DMS79 (cell line): ENCODE measurements at regions not wholly inside any gene's neighbourhood (a gene's known extent, or its start where the extent isn't known, plus 50 kb on each side); places are given as distances from the start of the nearest gene placed in this dataset.
"Not testable (repeated sequence)": the region's sequence is repeated elsewhere in the genome, so short reads cannot be mapped to it uniquely, and the experiment has no call there.

Experiments
- DNase-seq: peaks from one replicate; lab custom pipeline; 2025; lab: John Stamatoyannopoulos, UW

DNA sequence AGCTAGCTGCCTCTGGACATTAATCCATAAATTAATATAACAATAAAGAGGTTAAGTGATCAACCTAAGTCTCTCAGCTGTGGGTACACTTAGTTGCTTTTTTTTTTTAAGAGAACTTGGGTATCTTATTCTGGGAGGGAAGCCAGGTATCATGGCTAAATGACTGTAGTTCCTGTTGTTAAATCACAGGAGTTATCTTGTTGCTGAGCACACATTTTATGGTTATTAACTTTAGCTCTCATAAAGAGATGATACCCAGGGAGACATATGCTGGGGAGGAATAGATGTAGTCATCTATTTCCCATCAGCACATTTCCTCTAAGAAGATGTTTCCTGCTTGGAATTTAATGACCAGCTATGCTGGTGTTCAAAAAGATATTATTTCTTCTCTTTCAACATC, 227.8 kb downstream of the PTGER3 start:
- no peak for DNase-seq

DNA sequence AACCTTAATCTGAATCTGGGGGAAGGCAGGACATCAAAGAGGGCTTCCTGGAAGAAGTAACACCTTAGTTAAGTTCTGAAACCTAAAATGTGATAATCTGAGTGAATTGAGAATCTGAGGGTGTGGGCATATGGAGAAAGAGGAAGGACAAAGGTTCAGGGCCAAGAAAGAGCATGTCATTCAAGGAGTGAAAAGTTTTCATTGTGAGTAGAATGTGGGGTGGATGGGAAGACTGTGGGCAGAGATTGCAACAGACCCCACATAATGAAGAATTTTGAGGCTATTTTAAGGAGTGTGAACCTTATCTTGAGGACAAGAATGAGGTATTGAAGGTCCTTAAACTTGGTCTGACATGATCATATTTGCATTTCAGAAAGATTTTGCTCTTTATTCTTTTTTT, 227.2 kb downstream of the PTGER3 start:
- no peak for DNase-seq

DNA sequence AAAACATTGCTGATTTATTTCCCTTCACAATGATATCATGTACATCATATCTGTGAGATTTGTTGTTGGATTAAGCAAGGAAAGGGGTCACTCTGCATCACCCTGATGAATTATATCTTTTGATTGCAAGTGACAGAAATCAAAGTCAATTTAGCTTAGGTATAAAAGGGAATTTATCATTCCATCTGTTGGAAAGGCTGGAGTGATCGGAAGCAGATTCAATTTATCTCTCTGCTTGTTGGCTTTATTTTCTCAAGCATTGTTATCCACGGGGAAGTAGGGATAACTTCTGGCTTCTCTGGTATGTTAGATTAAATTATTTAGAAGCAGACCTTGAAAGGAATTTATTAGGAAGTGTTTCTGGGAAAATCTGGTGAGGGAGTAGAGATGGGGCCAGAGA, 226.6 kb downstream of the PTGER3 start:
- no peak for DNase-seq

DNA sequence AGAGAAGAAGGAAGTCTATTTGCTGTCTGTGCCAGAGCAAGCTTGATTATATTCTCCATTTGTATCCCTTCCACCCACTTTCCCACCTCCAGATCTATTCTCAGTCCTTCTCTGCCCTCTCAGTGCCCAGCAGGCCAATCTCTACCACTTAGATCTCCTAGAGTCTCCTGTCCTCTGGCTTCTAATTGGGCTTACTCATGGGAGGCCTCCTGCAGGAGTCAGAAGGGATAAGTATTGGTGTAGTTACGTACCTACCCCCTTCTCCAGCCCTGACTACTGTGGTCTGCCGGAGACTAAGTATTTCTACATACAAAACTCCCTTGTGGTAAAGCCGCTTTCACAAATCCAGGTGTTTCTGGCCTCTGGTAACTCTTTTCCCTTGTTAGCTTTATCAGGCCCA, 221.2 kb downstream of the PTGER3 start:
- no peak for DNase-seq

DNA sequence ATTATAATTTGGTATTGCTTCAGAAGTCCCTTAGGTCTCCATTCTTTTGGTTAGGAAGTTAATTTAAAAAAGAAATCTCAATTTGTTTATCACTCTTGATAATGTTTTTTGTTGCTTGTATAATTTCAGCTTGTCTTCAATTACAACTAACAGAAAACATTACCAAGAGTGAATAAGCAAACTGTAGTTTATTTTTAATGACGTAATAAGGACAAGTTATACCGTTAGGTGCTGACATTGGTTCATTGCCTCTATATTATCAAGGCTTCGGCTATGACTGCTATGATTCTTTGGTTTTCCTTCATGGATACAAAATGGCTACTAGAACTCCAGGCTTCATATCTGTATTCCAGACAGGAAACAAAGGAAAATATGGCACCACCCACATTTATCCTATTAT, 220.6 kb downstream of the PTGER3 start:
- no peak for DNase-seq

DNA sequence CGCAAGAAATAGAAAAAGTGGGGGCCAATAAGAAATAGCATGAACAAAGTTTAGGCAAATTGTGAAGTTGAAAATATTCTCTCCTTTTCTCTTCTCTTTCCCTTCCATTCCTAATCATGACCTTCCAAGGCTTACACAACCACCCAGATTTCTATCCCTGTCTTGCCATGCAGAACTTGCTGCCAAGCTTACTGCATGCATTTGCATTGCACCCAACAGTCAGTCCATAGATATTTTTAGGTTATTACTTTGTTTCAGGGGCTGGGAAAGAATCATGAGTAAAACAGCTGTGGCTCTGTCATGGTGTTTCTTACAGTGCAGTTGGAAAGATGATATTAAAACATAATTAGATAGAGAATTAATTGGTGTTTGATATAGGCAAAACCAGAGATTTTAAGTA, 219.4 kb downstream of the PTGER3 start:
- no peak for DNase-seq

DNA sequence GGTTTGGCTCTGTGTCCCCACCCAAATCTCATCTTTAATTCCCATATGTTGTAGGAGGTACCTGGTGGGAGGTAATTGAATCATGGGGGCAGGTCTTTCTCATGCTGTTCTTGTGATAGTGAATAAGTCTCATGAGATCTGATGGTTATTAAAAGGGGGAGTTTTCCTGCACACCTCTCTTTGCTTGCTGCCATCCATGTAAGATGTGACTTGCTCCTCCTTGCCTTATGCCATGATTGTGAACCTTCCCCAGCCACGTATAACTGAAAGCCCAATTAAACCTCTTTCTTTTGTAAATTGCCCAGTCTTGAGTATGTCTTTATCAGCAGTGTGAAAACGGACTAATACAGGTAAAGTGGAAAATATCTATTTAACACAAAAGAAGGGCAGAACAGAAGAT, 213.3 kb downstream of the PTGER3 start:
- DNase-seq = not testable (repeated sequence)

DNA sequence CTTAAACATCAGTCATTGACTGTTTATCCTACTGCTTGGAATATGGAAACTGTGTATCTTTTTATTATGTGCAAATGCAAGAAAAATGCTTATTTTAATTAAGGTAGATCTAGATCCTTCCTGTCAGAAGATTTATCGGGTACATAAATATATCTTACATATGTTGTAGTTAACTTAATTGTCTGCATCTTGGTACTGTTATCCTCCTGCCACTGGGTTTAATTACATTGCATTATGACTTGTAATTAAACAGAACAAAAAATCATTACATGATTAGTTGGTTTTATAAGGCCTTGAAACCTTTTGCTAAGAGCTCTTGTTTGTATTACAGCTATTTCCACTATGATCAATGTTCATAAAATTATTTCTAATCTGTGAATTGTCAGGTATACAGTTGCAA, 211.2 kb downstream of the PTGER3 start:
- DNase-seq = no peak

DNA sequence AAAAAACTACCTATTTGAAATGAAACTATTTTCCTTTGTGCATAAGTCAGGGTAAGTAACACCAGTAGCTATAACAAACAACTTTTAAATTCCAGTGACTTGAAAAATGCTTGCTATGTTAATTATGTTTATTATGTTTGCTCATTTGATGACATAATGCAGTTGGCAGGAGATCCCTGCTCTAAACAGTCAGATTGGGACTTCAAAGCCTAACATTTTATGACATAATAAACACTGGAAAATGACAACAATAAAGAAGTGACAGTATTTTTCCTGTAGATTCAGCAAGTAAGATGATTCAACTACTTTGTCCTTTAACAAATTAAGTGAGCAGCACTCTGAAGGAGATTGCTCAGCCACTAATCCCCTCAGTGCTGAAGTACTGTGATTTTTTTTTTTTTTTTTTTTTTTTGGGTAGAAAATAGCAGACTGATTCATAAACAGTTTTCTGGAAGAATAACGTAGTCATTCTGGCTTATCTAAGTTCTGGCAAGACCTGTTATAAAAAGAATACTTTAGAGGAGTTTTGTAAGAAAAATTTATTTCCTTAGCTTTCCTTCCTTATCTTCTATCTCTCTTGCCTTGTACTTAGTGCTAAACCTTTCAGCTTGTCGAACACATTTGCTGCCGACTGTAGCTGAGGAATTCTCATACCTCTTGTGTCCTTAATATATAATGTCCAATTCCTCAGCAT, 207.2 kb downstream of the PTGER3 start:
- DNase-seq = no peak

DNA sequence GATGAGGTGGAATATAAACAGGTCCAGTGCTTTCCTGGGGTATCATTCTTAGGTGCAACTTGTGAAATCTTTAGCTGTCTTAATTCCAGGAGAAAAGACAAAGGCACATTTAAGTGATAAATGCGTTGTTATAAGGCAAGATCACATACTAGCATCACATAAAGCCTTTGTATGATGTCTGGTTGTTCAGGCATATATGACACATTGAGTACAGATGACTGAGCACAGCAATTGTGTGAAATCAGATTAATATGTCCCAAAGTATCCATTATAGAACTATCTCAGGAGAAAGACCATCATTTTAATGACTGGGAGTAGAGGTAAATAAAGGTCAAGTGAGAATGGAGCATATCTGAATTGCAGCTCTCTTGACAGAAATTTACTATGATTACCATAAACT, 205.1 kb downstream of the PTGER3 start:
- no peak for DNase-seq

DNA sequence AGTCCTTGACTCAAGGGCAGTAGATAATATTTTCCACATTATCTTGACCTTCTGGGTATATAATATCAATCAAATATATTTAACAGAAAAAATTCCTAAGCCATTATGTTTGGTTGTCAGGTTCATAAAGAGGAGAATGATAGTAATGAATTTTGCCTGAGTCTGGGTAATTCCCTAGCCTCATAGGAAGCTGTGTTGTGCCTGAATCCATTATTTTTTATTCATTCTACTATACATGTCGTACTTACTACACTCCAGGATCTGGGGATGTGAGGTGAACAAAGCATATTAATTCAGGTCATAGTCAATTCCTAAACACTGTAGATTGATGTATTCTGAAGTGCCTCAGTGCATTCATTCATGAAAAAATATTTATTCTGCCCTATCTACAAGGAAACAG, 204.2 kb downstream of the PTGER3 start:
- no peak for DNase-seq

DNA sequence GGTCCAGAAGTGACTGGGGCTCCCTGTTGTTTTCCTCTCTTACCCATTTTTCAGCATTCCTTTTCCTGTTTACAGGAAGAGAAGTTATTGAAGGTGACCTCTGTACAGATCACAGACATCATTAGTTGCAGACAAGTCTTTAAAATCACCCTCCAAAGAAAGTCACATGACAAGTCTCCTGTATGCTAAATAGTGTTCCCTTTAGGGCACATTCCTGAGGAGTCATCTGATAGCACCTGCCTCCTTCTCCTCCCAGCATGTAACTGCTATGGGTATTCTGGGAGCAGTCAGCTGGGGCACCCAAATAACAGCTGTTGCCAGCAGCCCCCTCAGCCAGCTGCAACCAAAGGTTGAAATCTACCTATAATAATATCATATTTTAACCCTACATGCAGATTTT, 200.6 kb downstream of the PTGER3 start:
- no peak for DNase-seq

DNA sequence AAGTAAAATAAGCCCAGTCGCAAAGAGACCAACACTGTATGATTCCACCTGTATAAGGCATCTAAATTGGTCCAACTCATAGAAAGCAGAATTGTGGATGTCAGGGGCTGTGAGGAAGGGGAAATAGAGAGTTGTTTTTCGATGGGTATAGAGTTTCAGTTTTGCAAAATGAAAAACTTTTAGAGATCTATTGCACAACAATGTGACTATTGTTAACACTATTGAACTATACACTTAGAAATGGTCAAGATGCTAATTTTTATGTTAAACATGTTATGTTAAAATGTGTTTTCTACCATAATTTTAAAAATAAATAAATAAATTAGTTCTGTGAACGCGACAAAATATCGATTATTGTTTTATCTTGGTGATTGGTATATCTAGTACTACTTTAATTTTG, 192.4 kb downstream of the PTGER3 start:
- DNase-seq = no peak

DNA sequence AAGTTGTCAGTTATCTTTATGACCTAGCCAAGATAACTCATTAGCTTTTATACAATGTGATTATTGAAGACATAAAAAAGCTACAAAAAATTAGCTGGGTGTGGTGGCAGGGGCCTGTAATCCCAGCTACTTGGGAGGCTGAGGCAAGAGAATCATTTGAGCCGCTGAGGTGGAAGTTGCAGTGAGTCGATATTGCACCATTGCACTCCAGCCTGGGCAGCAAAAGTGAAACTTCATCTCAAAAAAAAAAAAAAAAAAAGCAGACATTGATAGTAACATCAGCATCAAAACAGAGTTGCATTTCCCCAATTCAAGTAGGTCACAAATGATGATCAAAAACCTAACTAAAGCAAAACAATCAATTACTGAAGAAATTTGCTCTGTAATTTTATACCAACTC, 191.4 kb downstream of the PTGER3 start:
- no peak for DNase-seq

DNA sequence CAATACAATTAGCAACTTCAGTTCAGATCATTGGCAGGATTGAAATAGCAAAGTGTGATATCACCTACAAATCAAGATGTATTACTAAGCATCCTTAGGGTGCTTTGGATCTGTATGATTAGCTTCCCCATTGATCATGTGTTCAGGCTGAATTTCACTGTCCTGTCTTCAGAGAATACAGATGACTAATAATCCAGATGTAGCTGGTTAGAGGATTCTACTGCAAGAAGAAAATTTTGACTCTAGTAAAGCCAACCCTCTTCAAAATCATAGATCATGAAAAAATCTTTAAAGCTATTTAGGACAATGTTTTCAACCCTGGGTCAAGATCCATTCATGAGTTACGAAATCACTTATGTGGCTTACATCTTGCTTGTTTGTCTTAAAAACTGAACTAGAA, 184.4 kb downstream of the PTGER3 start:
- no peak for DNase-seq

DNA sequence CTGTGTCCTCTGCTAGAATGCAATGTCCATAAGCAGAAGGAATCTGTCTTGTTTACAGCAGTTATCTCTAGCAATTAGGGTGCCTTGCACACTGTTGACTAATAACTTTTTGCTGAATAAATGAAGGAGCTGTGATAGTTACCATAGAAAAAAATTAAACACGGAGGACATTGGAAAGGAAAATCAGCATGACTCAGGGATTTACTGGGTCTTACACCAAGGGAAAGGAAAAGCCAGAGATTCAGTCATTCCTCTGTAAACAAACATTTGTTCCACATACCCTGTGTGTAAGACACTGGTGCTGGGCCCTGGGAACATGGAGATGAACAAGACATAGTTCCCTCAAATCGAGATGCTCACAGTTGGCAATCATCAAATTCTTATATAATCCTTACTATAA, 183.3 kb downstream of the PTGER3 start:
- no peak for DNase-seq

DNA sequence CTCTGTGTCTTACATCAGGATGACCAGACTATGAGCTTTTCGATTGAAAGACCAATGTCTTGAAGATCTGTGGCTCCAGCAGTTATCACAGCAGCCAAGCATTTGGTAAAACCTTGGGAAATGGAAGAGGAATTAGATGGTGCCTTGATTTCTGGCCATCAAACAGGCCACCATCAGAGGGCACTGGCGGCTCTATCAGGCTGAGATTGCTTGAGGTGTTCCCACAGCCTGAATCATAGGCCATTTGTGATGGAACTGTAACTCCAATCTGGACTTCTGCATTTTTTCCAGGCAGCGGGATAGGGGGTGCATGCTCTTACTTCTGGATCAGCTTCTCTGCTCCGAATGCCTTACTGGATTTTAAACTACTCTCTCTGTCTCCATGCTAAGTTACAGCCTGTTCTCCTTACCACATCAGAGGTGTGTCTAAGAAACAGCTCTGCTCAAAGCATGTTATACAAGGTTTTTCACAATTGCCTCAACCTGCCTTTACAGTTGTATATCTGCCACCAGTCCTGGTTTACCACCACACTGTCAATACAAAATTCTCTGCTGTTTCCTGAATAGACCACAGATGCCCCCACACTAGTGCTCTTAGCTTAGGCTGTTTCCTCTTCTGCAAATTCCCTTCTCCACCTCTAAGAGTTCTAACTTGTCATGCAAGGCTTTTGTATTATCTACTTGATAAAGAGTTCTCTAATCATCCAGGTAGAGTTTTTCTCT, 180.9 kb downstream of the PTGER3 start:
- no peak for DNase-seq

DNA sequence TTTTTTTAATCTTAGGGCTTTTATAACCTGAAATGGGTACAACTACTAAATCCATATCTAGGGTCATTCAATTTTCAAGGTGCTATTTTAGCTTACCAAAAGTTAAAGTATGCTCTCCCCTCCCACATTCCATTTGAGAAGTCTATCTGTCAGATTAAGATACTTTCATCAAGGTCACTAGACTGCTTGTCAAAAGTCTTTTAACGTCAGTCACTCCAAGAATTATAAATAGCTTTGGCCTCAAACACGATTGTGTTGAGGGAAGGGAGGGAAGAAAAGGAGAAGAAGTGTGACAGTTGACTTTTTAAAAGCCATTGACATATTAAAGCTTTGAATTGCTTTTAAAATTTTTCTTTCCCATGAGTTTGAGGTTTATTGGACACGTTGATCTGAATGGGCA, 175.8 kb downstream of the PTGER3 start:
- no peak for DNase-seq

DNA sequence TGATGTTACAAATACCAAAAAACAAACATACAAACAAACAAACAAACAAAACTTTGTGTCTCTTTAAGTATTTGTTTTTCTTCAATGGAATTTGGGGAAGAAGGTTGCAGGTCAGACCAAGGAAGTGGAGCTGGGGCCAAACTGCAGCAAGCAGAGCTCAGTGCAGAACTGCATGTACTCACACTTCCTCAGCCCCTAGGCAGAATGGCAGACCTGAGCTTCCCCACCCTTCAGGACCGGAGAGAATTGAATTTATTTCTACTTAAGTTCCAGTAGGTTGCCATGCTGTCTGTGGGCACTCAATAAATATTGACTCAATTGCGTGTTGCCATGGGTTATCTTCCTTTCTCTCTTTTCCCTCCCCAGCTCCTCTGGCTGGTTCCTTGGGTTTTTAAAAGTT, 173.6 kb downstream of the PTGER3 start:
- DNase-seq = no peak

DNA sequence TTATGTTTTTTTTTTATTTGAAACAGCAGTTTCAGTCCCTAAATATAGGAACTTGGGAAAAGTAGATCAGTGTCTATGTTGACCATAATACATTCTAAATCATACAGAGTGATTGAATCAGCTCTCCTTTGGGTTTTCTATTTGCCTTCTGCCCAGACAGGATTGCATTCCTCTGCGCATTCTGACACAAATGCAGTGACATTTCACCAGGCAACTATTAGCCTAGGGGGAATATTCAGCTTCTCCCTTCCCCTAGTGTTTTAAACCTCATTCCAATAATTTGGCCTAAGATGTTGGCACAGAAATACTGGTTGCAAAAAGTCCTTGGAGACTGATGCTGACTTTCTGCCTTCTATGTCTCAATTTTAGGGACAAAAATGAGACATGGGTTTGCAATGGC, 172.8 kb downstream of the PTGER3 start:
- DNase-seq = no peak

DNA sequence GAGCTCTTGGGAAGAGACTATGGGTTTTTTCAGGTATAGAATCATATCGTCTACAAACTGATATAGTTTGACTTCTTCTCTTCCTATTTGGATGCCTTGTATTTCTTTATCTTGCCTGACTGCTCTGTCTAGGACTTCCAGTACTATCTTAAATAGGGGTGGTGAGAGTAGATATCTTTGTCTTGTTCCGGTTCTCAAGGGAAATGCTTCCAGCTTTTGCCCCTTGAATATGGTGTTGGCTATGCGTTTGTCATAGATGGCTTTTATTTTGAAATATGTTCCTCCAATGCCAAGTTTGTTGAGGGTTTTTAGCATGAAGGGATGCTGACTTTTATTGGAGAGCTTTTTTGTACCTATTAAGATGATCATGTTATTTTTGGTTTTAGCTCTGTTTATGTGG, 170.3 kb downstream of the PTGER3 start:
- no peak for DNase-seq

DNA sequence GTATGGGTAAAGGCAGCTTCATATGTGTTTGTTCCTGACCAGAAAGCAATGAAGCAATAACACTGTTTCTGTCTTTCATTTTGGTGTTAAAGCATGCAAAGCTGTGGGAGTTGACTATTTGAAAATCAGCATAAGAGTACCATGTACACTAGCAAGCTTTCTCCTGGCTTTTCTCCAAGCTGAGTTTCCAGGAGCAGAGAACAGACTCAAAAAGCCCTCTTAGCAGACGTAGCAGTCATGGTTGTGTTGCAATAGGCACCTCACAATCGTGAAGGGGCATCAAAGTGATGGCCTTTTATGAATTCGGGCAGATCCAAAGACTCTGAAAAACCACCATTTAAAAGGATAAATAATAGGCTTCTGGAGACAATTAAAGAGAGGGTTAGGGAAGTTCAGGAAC, 159.7 kb downstream of the PTGER3 start:
- no peak for DNase-seq

DNA sequence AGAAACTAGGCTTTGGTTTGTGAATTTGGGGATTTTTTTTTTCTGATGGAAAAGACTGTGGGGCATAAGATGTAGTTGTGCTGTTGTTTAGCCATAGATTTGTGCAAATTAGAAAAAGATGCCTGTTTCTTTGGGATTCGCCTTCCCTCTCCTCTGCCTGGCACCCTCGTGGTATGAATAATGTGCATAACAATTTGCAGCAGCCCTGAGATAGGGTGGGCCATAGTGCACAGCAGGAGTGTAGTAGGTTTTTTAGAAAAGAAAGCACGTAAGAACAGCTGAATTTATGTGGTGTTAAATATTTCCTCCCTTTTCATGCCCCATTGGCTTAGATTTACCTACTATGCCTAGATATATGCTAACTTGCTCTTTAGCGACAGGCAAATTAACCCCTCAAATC, 158.9 kb downstream of the PTGER3 start:
- no peak for DNase-seq

DNA sequence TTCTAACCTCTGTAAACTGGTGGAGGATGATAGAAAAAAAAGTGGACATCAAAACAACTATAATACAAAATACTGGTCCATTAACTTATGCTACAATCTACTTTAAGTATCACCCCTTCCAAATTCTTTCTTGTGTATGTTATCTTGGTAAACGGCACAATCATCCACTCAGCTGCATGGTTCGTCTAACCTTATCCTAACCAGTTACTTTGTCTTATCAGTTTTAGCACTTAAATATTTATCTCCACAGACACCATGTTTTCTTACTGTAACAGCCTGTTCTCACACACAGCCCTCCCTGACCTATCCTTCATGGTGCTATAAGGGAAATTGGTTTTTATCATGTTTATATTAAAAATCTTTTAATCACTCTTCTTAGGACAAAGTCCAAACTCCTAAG, 157.2 kb downstream of the PTGER3 start:
- DNase-seq = no peak
